ENCODE measurements at regions not wholly inside any gene's neighbourhood (a gene's known extent, or its start where the extent isn't known, plus 50 kb on each side); places are given as distances from the start of the nearest gene placed in this dataset.

GRCh38 chr3:135865085-135865484, 100.4 kb upstream of the PPP2R3A start:
- DNase-seq: no peak
- peaks cover 0 to 3% (median 0%) of the 10 kb centered on the region in 7 donors for H3K27me3 ChIP-seq
- no peak overlapping the region for H3K4me3 ChIP-seq
- no peak overlapping the region for H3K27ac ChIP-seq
- H3K9me3 ChIP-seq: peaks cover 0 to 7% (median 0%) of the 10 kb centered on the region in 11 donors
- no peak for TF ChIP-seq CTCF (IDR thresholded peaks at IDR 0.05)
- H3K4me1 ChIP-seq: peaks cover 0 to 7% (median 0%) of the 10 kb centered on the region in 9 donors
- no peak for ATAC-seq
- H3K36me3 ChIP-seq: no peaks in the 10 kb centered on the region
- intact Hi-C loops (cut with DNase I): no loop called here

- H3K27ac ChIP-seq: no peak overlapping the region
- peaks cover 0 to 7% (median 0%) of the 10 kb centered on the region in 9 donors for H3K4me1 ChIP-seq
- intact Hi-C loops (cut with DNase I): no loop called here
These were observed 100.0 kb upstream of the PPP2R3A start for GRCh38 chr3:135865553-135865952.

GRCh38 chr3:135867911-135868310, 97.6 kb upstream of the PPP2R3A start:
- Histone ChIP-seq H3K4me1 (peaks cover 0 to 7% (median 0%) of the 10 kb centered on the region in 9 donors), H3K36me3 (no peaks in the 10 kb centered on the region), H3K9me3 (peaks cover 0 to 7% (median 0%) of the 10 kb centered on the region in 11 donors), H3K27ac (no peak overlapping the region), H3K27me3 (no peaks in the 10 kb centered on the region), H3K4me3 (no peak overlapping the region)
- no peak for TF ChIP-seq CTCF (IDR thresholded peaks at IDR 0.05)
- ATAC-seq (no peak), DNase-seq (no peak)
- 83% methylated on average over 1 of the region's 1 CpG for WGBS, 2 donors
- intact Hi-C loops (cut with DNase I): no loop called here

More at GRCh38 chr3:135865553-135865952, 100.0 kb upstream of the PPP2R3A start:
- no peak overlapping the region for H3K4me3 ChIP-seq
- peaks cover 0 to 3% (median 0%) of the 10 kb centered on the region in 7 donors for H3K27me3 ChIP-seq
- WGBS, 2 donors: 33 to 38% methylated on average over 2 of the region's 2 CpGs
- peaks cover 0 to 7% (median 0%) of the 10 kb centered on the region in 11 donors for H3K9me3 ChIP-seq
- peak in 1 of 2 donors; percentile 3 for DNase-seq
- no peaks in the 10 kb centered on the region for H3K36me3 ChIP-seq
- ATAC-seq: peak in 6 of 8 donors; percentile 41 to 70 (median 62)
- TF ChIP-seq CTCF (IDR thresholded peaks at IDR 0.05): no peak

GRCh38 chr3:135868801-135869200, 96.7 kb upstream of the PPP2R3A start:
- H3K9me3 ChIP-seq: peaks cover 0 to 15% (median 3%) of the 10 kb centered on the region in 11 donors
- WGBS, 2 donors: 90 to 95% methylated on average over 3 of the region's 3 CpGs
- peaks cover 0 to 7% (median 0%) of the 10 kb centered on the region in 9 donors for H3K4me1 ChIP-seq
- no peaks in the 10 kb centered on the region for H3K27me3 ChIP-seq
- H3K4me3 ChIP-seq: no peak overlapping the region
- H3K27ac ChIP-seq: no peak overlapping the region
- H3K36me3 ChIP-seq: no peaks in the 10 kb centered on the region
- no peak for TF ChIP-seq CTCF (IDR thresholded peaks at IDR 0.05)
- no peak for ATAC-seq
- no peak for DNase-seq
- intact Hi-C loops (cut with DNase I): no loop called here
